Thyroid gland (tissue), 4 donors: ENCODE measurements at regions not wholly inside any gene's neighbourhood (a gene's known extent, or its start where the extent isn't known, plus 50 kb on each side); places are given as distances from the start of the nearest gene placed in this dataset.

Experiments
- DNase-seq, 2 donors: peaks; one replicate each; pipeline ENCODE4 v3.0.0-alpha.2; 2019
- H3K27ac ChIP-seq, 3 donors: fragments of 200-600 bp; sonication (generic); 1 replicate in 2 of 3; 2 replicates in 1 of 3; pipeline ENCODE4 v1.5.1; 2016 to 2019; ENCODE audit warnings: mild to moderate bottlenecking in 1 of 3, moderate library complexity in 1 of 3
- H3K27me3 ChIP-seq: fragments of 200-600 bp; sonication (generic); one replicate; pipeline ENCODE4 v1.5.1; 2019
- H3K36me3 ChIP-seq, 2 donors: fragments of 200-600 bp; sonication (generic); one replicate each; pipeline ENCODE4 v1.5.1; 2016 to 2019
- H3K4me1 ChIP-seq, 2 donors: fragments of 200-600 bp; sonication (generic); one replicate each; pipeline ENCODE4 v1.5.1; 2017 to 2019
- H3K4me3 ChIP-seq, 3 donors: fragments of 200-600 bp; sonication (generic); replicated peaks in 1 of 3; 1 replicate in 2 of 3; 2 replicates in 1 of 3; pipeline ENCODE4 v1.5.1; 2016; ENCODE audit warnings: mild to moderate bottlenecking in 1 of 3
- H3K9me3 ChIP-seq: fragments of 200-600 bp; sonication (generic); one replicate; pipeline ENCODE4 v1.5.1; 2017
- CTCF ChIP-seq, 6 experiments: fragments of 200-600 bp in 3 of 6; fragments of 450-650 bp in 3 of 6; sonication (generic) in 3 of 6; IDR thresholded peaks; one replicate each; pipeline ENCODE4 v1.5.1; 2016 to 2019; ENCODE audit warnings: antibody characterized with exemption in 6 of 6, mild to moderate bottlenecking in 2 of 6, inconsistent platforms in 1 of 6, moderate library complexity in 1 of 6
- POLR2A ChIP-seq, 2 donors: fragments of 450-650 bp; IDR thresholded peaks; one replicate each; pipeline ENCODE4 v1.6.1; 2017; ENCODE audit warnings: antibody characterized with exemption in 2 of 2, mild to moderate bottlenecking in 2 of 2, moderate library complexity in 1 of 2
- WGBS, 2 donors: methylation state at CpG; one replicate each; pipeline ENCODE4 v1.1.5; 2017; 5-methylcytosine and 5-hydroxymethylcytosine counted together
- intact Hi-C: fragments of 100-400 bp; cut with DNase I; formaldehyde crosslinking; loops from one replicate; pipeline ENCODE4 v1.15.1; 2023

- Histone ChIP-seq H3K27me3 (no peaks in the 10 kb centered on the region), H3K9me3 (no peaks in the 10 kb centered on the region), H3K4me1 (no peaks in the 10 kb centered on the region), H3K4me3 (no peak overlapping the region), H3K36me3 (no peaks in the 10 kb centered on the region), H3K27ac (no peak overlapping the region)
- TF ChIP-seq POLR2A (IDR thresholded peaks at IDR 0.05), result no peak
- no peak for TF ChIP-seq CTCF (IDR thresholded peaks at IDR 0.05)
- WGBS, 2 donors, result 48 to 51% methylated on average over 3 of the region's 3 CpGs
- intact Hi-C loops, result no loop called here
- DNase-seq, result no peak
These were observed 1387.5 kb upstream of the EYS start for GRCh38 chr6:67094431-67094946.

GRCh38 chr6:67073938-67074337, 1366.9 kb upstream of the EYS start:
- 58 to 78% methylated on average over 3 of the region's 3 CpGs for WGBS, 2 donors
- H3K27ac ChIP-seq, result no peak overlapping the region
- no peak for DNase-seq
- H3K9me3 ChIP-seq, result no peaks in the 10 kb centered on the region
- TF ChIP-seq POLR2A (IDR thresholded peaks at IDR 0.05), result no peak
- no peak for TF ChIP-seq CTCF (IDR thresholded peaks at IDR 0.05)
- intact Hi-C loops, result no loop called here
- H3K4me1 ChIP-seq, result no peaks in the 10 kb centered on the region
- H3K36me3 ChIP-seq, result no peaks in the 10 kb centered on the region
- no peak overlapping the region for H3K4me3 ChIP-seq
- H3K27me3 ChIP-seq, result no peaks in the 10 kb centered on the region

- TF ChIP-seq POLR2A (IDR thresholded peaks at IDR 0.05) (no peak), CTCF (IDR thresholded peaks at IDR 0.05) (no peak)
- 82 to 92% methylated on average over 2 of the region's 2 CpGs for WGBS, 2 donors
- Histone ChIP-seq H3K4me3 (no peak overlapping the region), H3K4me1 (no peaks in the 10 kb centered on the region), H3K36me3 (no peaks in the 10 kb centered on the region), H3K27ac (no peak overlapping the region), H3K27me3 (no peaks in the 10 kb centered on the region), H3K9me3 (no peaks in the 10 kb centered on the region)
- intact Hi-C loops, result no loop called here
- DNase-seq, result no peak
These were observed 1361.8 kb upstream of the EYS start for GRCh38 chr6:67068781-67069180.

GRCh38 chr6:67064323-67064722, 1357.3 kb upstream of the EYS start:
- H3K27ac ChIP-seq, result no peak overlapping the region
- WGBS, 2 donors, result 92 to 93% methylated on average over 1 of the region's 1 CpG
- DNase-seq, result no peak
- H3K9me3 ChIP-seq, result no peaks in the 10 kb centered on the region
- intact Hi-C loops, result no loop called here
- no peaks in the 10 kb centered on the region for H3K4me1 ChIP-seq
- no peak overlapping the region for H3K4me3 ChIP-seq
- no peaks in the 10 kb centered on the region for H3K36me3 ChIP-seq
- H3K27me3 ChIP-seq, result no peaks in the 10 kb centered on the region
- TF ChIP-seq CTCF (IDR thresholded peaks at IDR 0.05) (no peak), POLR2A (IDR thresholded peaks at IDR 0.05) (no peak)

GRCh38 chr6:67047996-67048395, 1341.0 kb upstream of the EYS start:
- 64 to 65% methylated on average over 1 of the region's 1 CpG for WGBS, 2 donors
- Histone ChIP-seq H3K4me1 (no peaks in the 10 kb centered on the region), H3K36me3 (no peaks in the 10 kb centered on the region), H3K9me3 (no peaks in the 10 kb centered on the region), H3K27ac (no peak overlapping the region), H3K27me3 (no peaks in the 10 kb centered on the region), H3K4me3 (no peak overlapping the region)
- intact Hi-C loops, result no loop called here
- no peak for TF ChIP-seq POLR2A (IDR thresholded peaks at IDR 0.05)
- TF ChIP-seq CTCF (IDR thresholded peaks at IDR 0.05), result no peak
- DNase-seq, result no peak
